ENCODE measurements at regions not wholly inside any gene's neighbourhood (a gene's known extent, or its start where the extent isn't known, plus 50 kb on each side); places are given as distances from the start of the nearest gene placed in this dataset.

DNA sequence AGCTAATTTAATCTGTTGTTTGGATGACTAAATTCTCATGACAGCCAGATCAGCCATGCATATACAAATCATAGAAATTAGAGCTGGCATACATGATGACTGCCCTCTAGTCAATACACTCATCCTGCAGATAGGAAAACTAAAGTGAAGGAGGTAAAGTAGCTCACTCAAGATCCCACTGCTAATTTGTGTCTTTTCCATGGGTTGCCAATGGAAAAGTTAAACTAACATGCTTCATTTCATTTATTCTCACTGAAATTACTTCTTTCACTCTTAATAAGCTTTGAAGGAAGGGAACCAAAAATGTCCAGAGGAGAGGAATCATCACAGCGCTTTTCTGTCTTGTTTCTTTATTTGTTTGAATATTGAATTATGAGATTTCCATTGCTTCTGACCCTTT is 308.2 kb downstream of the GJA1 start:
- 92% methylated on average over 1 of the region's 1 CpG for WGBS
- no peaks in the 10 kb centered on the region for H3K36me3 ChIP-seq (ENCODE audit: control insufficient read depth in 4 of 4, insufficient read depth in 3 of 4, low read depth in 1 of 4, low read length in 3 of 4)
- no peaks in the 10 kb centered on the region for H3K27me3 ChIP-seq (ENCODE audit: control insufficient read depth in 4 of 4, insufficient read depth in 4 of 4, low read length in 3 of 4)
- H3K9ac ChIP-seq (ENCODE audit: low read depth in 1 of 2, low read length in 2 of 2) = no peak overlapping the region
- H3K4me1 ChIP-seq (ENCODE audit: control insufficient read depth in 4 of 4, insufficient read depth in 4 of 4, low read length in 3 of 4) = no peaks in the 10 kb centered on the region
- H3K9me3 ChIP-seq (ENCODE audit: control insufficient read depth in 4 of 4, low read length in 3 of 4) = no peaks in the 10 kb centered on the region
- no peak for DNase-seq (ENCODE audit: low spot score)
- no peak overlapping the region for H3K27ac ChIP-seq (ENCODE audit: low read depth in 1 of 2, low read length in 2 of 2)
- no peak for TF ChIP-seq EGR1 (IDR thresholded peaks at IDR 0.05; ENCODE audit: low read depth in 2 of 2)
- no peak for TF ChIP-seq RAD21 (IDR thresholded peaks at IDR 0.05)
- TF ChIP-seq HNF4A (conservative IDR thresholded peaks at IDR 0.05) = no peak
- TF ChIP-seq, protein P1, sequence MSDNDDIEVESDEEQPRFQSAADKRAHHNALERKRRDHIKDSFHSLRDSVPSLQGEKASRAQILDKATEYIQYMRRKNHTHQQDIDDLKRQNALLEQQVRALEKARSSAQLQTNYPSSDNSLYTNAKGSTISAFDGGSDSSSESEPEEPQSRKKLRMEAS (IDR thresholded peaks at IDR 0.05) = no peak
- no peak for TF ChIP-seq JUND (IDR thresholded peaks at IDR 0.05)
- TF ChIP-seq NR2F2 (IDR thresholded peaks at IDR 0.05) = no peak
- H3K4me3 ChIP-seq (ENCODE audit: low read depth in 1 of 3, low read length in 3 of 3) = no peak overlapping the region

DNA sequence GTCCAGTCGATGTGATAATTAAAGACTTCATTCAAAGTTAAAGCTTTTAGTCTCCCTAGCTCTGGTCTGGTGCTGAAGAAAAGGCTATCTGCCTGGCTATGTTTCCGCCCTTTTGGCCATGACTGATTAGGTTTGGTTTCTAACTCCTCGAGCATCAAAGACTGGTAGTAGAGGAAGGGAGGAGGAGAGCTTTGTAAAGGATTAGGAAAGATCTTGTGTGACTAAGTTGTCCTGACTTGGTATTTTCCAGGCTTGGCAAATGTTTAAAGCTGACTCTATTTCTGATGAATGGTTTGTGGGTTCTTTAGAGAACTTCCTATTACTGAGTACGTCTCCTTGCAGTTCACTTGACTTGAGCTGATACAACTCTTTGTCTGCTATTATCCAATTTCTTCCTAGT is 312.9 kb downstream of the GJA1 start:
- Histone ChIP-seq H3K9me3 (ENCODE audit: control insufficient read depth in 4 of 4, low read length in 3 of 4) (no peaks in the 10 kb centered on the region), H3K36me3 (ENCODE audit: control insufficient read depth in 4 of 4, insufficient read depth in 3 of 4, low read depth in 1 of 4, low read length in 3 of 4) (no peaks in the 10 kb centered on the region), H3K27ac (ENCODE audit: low read depth in 1 of 2, low read length in 2 of 2) (no peak overlapping the region), H3K9ac (ENCODE audit: low read depth in 1 of 2, low read length in 2 of 2) (no peak overlapping the region), H3K27me3 (ENCODE audit: control insufficient read depth in 4 of 4, insufficient read depth in 4 of 4, low read length in 3 of 4) (no peaks in the 10 kb centered on the region), H3K4me1 (ENCODE audit: control insufficient read depth in 4 of 4, insufficient read depth in 4 of 4, low read length in 3 of 4) (no peaks in the 10 kb centered on the region), H3K4me3 (ENCODE audit: low read depth in 1 of 3, low read length in 3 of 3) (no peak overlapping the region)
- TF ChIP-seq, protein P2, sequence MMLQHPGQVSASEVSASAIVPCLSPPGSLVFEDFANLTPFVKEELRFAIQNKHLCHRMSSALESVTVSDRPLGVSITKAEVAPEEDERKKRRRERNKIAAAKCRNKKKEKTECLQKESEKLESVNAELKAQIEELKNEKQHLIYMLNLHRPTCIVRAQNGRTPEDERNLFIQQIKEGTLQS (IDR thresholded peaks at IDR 0.05) = no peak
- TF ChIP-seq JUND (IDR thresholded peaks at IDR 0.05) = no peak
- TF ChIP-seq SP1 (IDR thresholded peaks at IDR 0.05) = no peak
- TF ChIP-seq HNF4A (conservative IDR thresholded peaks at IDR 0.05) = no peak
- no peak for TF ChIP-seq EGR1 (IDR thresholded peaks at IDR 0.05; ENCODE audit: low read depth in 2 of 2)
- TF ChIP-seq, protein P3, sequence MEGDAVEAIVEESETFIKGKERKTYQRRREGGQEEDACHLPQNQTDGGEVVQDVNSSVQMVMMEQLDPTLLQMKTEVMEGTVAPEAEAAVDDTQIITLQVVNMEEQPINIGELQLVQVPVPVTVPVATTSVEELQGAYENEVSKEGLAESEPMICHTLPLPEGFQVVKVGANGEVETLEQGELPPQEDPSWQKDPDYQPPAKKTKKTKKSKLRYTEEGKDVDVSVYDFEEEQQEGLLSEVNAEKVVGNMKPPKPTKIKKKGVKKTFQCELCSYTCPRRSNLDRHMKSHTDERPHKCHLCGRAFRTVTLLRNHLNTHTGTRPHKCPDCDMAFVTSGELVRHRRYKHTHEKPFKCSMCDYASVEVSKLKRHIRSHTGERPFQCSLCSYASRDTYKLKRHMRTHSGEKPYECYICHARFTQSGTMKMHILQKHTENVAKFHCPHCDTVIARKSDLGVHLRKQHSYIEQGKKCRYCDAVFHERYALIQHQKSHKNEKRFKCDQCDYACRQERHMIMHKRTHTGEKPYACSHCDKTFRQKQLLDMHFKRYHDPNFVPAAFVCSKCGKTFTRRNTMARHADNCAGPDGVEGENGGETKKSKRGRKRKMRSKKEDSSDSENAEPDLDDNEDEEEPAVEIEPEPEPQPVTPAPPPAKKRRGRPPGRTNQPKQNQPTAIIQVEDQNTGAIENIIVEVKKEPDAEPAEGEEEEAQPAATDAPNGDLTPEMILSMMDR (IDR thresholded peaks at IDR 0.05; ENCODE audit: low read depth, low read length, missing input control) = no peak
- TF ChIP-seq FOXA2 (IDR thresholded peaks at IDR 0.05) = no peak
- TF ChIP-seq, protein P4, sequence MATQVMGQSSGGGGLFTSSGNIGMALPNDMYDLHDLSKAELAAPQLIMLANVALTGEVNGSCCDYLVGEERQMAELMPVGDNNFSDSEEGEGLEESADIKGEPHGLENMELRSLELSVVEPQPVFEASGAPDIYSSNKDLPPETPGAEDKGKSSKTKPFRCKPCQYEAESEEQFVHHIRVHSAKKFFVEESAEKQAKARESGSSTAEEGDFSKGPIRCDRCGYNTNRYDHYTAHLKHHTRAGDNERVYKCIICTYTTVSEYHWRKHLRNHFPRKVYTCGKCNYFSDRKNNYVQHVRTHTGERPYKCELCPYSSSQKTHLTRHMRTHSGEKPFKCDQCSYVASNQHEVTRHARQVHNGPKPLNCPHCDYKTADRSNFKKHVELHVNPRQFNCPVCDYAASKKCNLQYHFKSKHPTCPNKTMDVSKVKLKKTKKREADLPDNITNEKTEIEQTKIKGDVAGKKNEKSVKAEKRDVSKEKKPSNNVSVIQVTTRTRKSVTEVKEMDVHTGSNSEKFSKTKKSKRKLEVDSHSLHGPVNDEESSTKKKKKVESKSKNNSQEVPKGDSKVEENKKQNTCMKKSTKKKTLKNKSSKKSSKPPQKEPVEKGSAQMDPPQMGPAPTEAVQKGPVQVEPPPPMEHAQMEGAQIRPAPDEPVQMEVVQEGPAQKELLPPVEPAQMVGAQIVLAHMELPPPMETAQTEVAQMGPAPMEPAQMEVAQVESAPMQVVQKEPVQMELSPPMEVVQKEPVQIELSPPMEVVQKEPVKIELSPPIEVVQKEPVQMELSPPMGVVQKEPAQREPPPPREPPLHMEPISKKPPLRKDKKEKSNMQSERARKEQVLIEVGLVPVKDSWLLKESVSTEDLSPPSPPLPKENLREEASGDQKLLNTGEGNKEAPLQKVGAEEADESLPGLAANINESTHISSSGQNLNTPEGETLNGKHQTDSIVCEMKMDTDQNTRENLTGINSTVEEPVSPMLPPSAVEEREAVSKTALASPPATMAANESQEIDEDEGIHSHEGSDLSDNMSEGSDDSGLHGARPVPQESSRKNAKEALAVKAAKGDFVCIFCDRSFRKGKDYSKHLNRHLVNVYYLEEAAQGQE (IDR thresholded peaks at IDR 0.05) = no peak
- TF ChIP-seq, protein P1 (IDR thresholded peaks at IDR 0.05) = no peak
- TF ChIP-seq, protein P5, sequence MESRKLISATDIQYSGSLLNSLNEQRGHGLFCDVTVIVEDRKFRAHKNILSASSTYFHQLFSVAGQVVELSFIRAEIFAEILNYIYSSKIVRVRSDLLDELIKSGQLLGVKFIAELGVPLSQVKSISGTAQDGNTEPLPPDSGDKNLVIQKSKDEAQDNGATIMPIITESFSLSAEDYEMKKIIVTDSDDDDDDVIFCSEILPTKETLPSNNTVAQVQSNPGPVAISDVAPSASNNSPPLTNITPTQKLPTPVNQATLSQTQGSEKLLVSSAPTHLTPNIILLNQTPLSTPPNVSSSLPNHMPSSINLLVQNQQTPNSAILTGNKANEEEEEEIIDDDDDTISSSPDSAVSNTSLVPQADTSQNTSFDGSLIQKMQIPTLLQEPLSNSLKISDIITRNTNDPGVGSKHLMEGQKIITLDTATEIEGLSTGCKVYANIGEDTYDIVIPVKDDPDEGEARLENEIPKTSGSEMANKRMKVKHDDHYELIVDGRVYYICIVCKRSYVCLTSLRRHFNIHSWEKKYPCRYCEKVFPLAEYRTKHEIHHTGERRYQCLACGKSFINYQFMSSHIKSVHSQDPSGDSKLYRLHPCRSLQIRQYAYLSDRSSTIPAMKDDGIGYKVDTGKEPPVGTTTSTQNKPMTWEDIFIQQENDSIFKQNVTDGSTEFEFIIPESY (IDR thresholded peaks at IDR 0.05) = no peak
- TF ChIP-seq RXRA (IDR thresholded peaks at IDR 0.05) = no peak
- TF ChIP-seq GABPA (IDR thresholded peaks at IDR 0.05 in 1 of 2, conservative IDR thresholded peaks at IDR 0.05 in 1 of 2) = no peak
- TF ChIP-seq TAF1 (conservative IDR thresholded peaks at IDR 0.05) = no peak
- TF ChIP-seq YY1 (IDR thresholded peaks at IDR 0.05) = no peak
- WGBS = 69% methylated on average over 4 of the region's 4 CpGs
- no peak for DNase-seq (ENCODE audit: low spot score)

Measured in liver (tissue), 8 donors.